PFSK-1 (cell line): ENCODE measurements at regions not wholly inside any gene's neighbourhood (a gene's known extent, or its start where the extent isn't known, plus 50 kb on each side); places are given as distances from the start of the nearest gene placed in this dataset.

Experiments
- FOXP2 ChIP-seq: optimal IDR thresholded peaks from 2 replicates; pipeline ENCODE3; 2011; ENCODE audit warnings: borderline replicate concordance, control low read depth, inconsistent platforms; ENCODE audit not compliant: insufficient read depth; ENCODE audit errors: extremely low read length, extremely low read depth
- POLR2AphosphoS5 ChIP-seq: IDR thresholded peaks from 2 replicates; pipeline ENCODE4 v1.6.1; 2012; ENCODE audit warnings: low read depth, mild to moderate bottlenecking, control low read depth, low read length, moderate library complexity
- SIN3A ChIP-seq: IDR thresholded peaks from 2 replicates; pipeline ENCODE4 v1.6.1; 2012; ENCODE audit warnings: mild to moderate bottlenecking, low read length, moderate library complexity, borderline replicate concordance; ENCODE audit not compliant: insufficient read depth
- TAF1 ChIP-seq: IDR thresholded peaks from 2 replicates; pipeline ENCODE4 v1.6.1; 2012; ENCODE audit warnings: low read length, control low read depth, borderline replicate concordance; ENCODE audit not compliant: insufficient read depth

GRCh38 chr15:79222808-79223207 is 59.7 kb upstream of the ANKRD34C start:
- TF ChIP-seq TAF1, result no peak
- no peak for TF ChIP-seq POLR2AphosphoS5
- TF ChIP-seq FOXP2, result no peak
- no peak for TF ChIP-seq SIN3A
